ENCODE measurements at regions not wholly inside any gene's neighbourhood (a gene's known extent, or its start where the extent isn't known, plus 50 kb on each side); places are given as distances from the start of the nearest gene placed in this dataset.

DNA sequence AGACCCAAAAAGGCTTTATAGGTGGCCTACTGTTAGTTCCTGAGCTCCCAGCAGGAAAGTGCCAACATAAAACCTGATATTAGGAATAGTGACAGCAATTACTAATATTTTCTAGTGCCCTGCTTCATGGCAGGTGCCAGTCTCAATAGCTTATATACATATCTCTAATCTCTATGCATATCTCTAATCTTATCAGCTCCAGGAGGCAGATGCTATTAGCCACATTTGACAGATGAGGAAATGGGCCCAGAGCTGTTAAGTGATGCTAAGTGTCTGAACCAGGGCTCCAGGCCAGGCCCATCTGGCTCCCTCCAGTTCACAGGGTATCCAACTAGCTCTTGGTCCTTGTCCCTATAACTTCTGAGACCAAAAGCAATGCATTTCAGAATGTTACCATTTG is 142.5 kb downstream of the CHIC2 start:
- ChIA-PET CTCF (ENCODE audit: low intra/inter-chr PET ratio, low total read pairs) (no interaction called here), POLR2A (no interaction called here)
- no peaks in the 10 kb centered on the region for H3K36me3 ChIP-seq (replicated peaks in 1 of 2; ENCODE audit: control insufficient read depth in 1 of 2, insufficient read depth in 2 of 2, low read length in 2 of 2)
- no peak overlapping the region for H3K4me3 ChIP-seq (replicated peaks in 1 of 3; ENCODE audit: insufficient read depth in 1 of 3, low read depth in 2 of 3, low read length in 3 of 3)
- no peaks in the 10 kb centered on the region for H4K20me1 ChIP-seq (ENCODE audit: insufficient read depth, low read length)
- ATAC-seq (no peak), FAIRE-seq (no peak), DNase-seq (ENCODE audit: low spot score) (no peak)
- no peak overlapping the region for H2AFZ ChIP-seq (ENCODE audit: low read length)
- no peaks in the 10 kb centered on the region for H3K9me3 ChIP-seq (ENCODE audit: low read length)
- no peak overlapping the region for H3K9ac ChIP-seq (ENCODE audit: insufficient read depth, low read depth, low read length)
- no peaks in the 10 kb centered on the region for H3K79me2 ChIP-seq (ENCODE audit: insufficient read depth, low read length)
- H3K27ac ChIP-seq (ENCODE audit: extremely low read length, insufficient read depth, low read length), result no peak overlapping the region
- 0 out of 5 replicates have a peak, but pooled peaks cover 0 to 5% of the 10 kb centered on the region in 2 experiments for H3K27me3 ChIP-seq (ENCODE audit: control insufficient read depth in 1 of 2, insufficient read depth in 2 of 2, low read length in 2 of 2)
- intact Hi-C loops (cut with micrococcal nuclease; ENCODE audit: unreplicated experiment), result no loop called here
- H3K4me1 ChIP-seq (ENCODE audit: insufficient read depth, low read length), result no peaks in the 10 kb centered on the region
- no peak overlapping the region for H3K4me2 ChIP-seq (ENCODE audit: low read depth, low read length)
- in situ Hi-C loops (cut with HindIII; ENCODE audit: extremely low pct_ligation_motif_present, low pct_unique_long_range_greater_than_20kb), result loop anchor here (25.0 kb wide), 1 partner anchor 910 kb away; no protein-coding TSS in a partner anchor
- BruUV-seq (replicated peaks), result no TSS peak
- TF ChIP-seq ZNF709 (CRISPR knock-in tag; IDR thresholded peaks at IDR 0.05), result no peak
- TF ChIP-seq NR3C1 (CRISPR knock-in tag; IDR thresholded peaks at IDR 0.05), result no peak
- TF ChIP-seq, protein P1, sequence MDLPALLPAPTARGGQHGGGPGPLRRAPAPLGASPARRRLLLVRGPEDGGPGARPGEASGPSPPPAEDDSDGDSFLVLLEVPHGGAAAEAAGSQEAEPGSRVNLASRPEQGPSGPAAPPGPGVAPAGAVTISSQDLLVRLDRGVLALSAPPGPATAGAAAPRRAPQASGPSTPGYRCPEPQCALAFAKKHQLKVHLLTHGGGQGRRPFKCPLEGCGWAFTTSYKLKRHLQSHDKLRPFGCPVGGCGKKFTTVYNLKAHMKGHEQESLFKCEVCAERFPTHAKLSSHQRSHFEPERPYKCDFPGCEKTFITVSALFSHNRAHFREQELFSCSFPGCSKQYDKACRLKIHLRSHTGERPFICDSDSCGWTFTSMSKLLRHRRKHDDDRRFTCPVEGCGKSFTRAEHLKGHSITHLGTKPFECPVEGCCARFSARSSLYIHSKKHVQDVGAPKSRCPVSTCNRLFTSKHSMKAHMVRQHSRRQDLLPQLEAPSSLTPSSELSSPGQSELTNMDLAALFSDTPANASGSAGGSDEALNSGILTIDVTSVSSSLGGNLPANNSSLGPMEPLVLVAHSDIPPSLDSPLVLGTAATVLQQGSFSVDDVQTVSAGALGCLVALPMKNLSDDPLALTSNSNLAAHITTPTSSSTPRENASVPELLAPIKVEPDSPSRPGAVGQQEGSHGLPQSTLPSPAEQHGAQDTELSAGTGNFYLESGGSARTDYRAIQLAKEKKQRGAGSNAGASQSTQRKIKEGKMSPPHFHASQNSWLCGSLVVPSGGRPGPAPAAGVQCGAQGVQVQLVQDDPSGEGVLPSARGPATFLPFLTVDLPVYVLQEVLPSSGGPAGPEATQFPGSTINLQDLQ (CRISPR knock-in tag; IDR thresholded peaks at IDR 0.05), result no peak
- TF ChIP-seq SNAI1 (CRISPR knock-in tag; IDR thresholded peaks at IDR 0.05; ENCODE audit: borderline replicate concordance), result no peak
- TF ChIP-seq FOXA1 (IDR thresholded peaks at IDR 0.05), result no peak
- TF ChIP-seq FOXA1 (CRISPR knock-in tag; IDR thresholded peaks at IDR 0.05), result no peak
- no peak for TF ChIP-seq ARID2 (CRISPR knock-in tag; IDR thresholded peaks at IDR 0.05; ENCODE audit: borderline replicate concordance)
- no peak for TF ChIP-seq ZFY (CRISPR knock-in tag; IDR thresholded peaks at IDR 0.05)
- no peak for TF ChIP-seq REL (CRISPR knock-in tag; conservative IDR thresholded peaks at IDR 0.05)
- TF ChIP-seq HNRNPK (IDR thresholded peaks at IDR 0.05; ENCODE audit: low read depth, low read length, poor library complexity, severe bottlenecking), result no peak
- TF ChIP-seq RARG (CRISPR knock-in tag; IDR thresholded peaks at IDR 0.05; ENCODE audit: low read depth), result no peak
- TF ChIP-seq MBD4 (IDR thresholded peaks at IDR 0.05; ENCODE audit: borderline replicate concordance, low read length), result no peak
- no peak for TF ChIP-seq ZNF30 (CRISPR knock-in tag; IDR thresholded peaks at IDR 0.05)
- no peak for TF ChIP-seq KDM6A (CRISPR knock-in tag; IDR thresholded peaks at IDR 0.05; ENCODE audit: low read depth)
- TF ChIP-seq ZNF326 (CRISPR knock-in tag; IDR thresholded peaks at IDR 0.05; ENCODE audit: borderline replicate concordance), result no peak
